WI38 (cell line): ENCODE measurements at regions not wholly inside any gene's neighbourhood (a gene's known extent, or its start where the extent isn't known, plus 50 kb on each side); places are given as distances from the start of the nearest gene placed in this dataset.

Experiments used
- H3K4me3 ChIP-seq: 2 replicates; pipeline ENCODE4 v1.5.1; 2011; ENCODE audit warnings: low read depth, mild to moderate bottlenecking, control low read depth, low read length
- TF ChIP-seq, protein P1 (sequence below): IDR thresholded peaks from 2 replicates; pipeline ENCODE4 v1.5.1; 2012; ENCODE audit warnings: low read depth, mild to moderate bottlenecking, control low read depth, low read length

DNA sequence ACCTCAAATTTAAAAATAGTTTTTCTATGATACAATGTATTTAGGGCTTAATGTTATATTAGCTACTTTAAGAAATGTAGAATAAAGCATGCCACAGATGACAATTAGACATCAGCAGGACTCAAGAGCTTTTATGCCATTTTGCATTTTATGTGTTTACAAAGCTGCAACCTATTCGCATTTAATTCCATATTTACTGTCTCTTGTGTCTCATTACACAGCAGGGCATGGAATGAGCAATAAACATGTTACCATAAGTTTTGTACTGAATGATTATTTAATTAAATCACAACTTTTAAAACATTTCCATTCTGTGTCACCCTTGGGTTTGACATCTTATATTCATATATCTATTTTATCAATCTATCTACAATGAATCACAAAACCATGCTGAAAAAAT lies 1756.9 kb downstream of the PCDH9 start:
- TF ChIP-seq, protein P1, sequence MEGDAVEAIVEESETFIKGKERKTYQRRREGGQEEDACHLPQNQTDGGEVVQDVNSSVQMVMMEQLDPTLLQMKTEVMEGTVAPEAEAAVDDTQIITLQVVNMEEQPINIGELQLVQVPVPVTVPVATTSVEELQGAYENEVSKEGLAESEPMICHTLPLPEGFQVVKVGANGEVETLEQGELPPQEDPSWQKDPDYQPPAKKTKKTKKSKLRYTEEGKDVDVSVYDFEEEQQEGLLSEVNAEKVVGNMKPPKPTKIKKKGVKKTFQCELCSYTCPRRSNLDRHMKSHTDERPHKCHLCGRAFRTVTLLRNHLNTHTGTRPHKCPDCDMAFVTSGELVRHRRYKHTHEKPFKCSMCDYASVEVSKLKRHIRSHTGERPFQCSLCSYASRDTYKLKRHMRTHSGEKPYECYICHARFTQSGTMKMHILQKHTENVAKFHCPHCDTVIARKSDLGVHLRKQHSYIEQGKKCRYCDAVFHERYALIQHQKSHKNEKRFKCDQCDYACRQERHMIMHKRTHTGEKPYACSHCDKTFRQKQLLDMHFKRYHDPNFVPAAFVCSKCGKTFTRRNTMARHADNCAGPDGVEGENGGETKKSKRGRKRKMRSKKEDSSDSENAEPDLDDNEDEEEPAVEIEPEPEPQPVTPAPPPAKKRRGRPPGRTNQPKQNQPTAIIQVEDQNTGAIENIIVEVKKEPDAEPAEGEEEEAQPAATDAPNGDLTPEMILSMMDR, result no peak
- no peak overlapping the region for H3K4me3 ChIP-seq

DNA sequence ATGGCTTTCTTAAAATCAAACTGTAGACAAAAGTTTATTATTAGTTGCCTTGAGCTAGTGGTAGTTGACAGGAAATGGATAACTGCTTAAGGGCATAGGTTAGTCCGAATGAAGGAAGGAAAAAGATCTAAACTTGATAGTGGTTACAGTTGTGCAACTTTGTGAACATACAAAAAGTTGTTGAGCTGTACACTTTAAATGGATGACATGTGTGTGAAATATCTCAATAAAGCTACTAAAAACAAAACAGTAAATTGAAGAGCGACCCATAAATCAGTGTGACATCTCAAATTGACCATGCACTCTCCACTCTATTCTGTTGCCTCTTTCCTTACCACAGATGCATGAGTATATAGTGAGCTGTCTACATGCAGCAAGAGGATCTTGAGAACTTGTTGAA lies 1757.8 kb downstream of the PCDH9 start:
- TF ChIP-seq, protein P1, result no peak
- H3K4me3 ChIP-seq, result no peak overlapping the region

DNA sequence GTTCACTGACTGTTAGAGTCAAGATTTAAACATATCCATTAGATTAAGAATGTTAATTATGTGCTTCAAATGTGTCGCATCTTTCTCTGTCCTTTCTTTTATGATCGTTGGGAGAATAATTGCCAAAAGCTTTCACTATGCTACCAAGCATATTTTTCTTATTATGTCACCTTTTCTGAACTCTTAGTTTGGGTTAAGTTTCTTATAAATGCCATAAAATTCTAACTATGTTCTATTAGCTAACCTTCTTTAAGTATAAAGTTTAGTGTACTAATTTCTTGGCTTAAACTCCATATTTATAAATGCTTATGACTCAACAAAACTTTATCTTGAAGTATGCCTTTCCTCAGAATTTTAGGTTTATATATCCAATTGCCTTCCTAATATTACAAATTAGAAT lies 1759.4 kb downstream of the PCDH9 start:
- TF ChIP-seq, protein P1, result no peak
- H3K4me3 ChIP-seq, result no peak overlapping the region

DNA sequence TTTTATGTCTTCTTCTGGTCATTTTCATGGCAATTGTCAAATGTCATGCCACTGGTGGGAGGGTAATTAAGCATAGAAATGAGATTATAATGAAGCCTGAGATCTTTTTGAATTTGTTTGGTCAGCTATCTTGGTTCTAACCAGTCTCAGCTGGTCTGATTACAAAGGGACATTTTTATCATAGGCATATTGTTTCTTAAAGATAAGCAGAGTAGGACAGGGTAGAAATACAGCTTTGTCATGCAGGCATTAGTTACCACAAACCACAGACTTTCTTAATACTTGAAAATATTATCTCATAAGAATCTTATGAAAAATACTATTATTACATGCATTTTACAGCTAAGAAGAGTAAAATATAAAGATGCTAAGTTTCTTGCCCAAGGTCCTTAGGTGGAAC lies 1761.5 kb downstream of the PCDH9 start:
- TF ChIP-seq, protein P1, result no peak
- no peak overlapping the region for H3K4me3 ChIP-seq

DNA sequence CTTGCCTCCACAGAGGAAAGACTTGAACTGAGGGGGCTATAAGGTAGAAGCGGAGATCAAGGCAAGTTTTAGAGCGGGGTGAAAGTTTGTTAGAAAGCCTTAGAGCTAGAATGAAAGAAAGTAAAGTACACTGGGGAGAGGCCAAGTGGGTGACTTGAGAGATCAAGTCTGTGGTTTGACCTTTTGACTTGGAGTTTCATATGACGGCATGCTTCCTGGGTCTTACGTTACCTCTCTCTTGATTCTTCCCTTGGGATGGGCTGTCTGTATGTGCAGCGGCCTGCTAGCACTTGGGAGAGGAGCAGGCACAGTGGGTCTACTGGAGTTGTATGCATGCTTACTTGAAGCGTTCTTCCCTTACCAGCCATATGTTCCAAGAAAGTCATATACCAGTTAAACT lies 1768.5 kb downstream of the PCDH9 start:
- TF ChIP-seq, protein P1, result no peak
- no peak overlapping the region for H3K4me3 ChIP-seq

DNA sequence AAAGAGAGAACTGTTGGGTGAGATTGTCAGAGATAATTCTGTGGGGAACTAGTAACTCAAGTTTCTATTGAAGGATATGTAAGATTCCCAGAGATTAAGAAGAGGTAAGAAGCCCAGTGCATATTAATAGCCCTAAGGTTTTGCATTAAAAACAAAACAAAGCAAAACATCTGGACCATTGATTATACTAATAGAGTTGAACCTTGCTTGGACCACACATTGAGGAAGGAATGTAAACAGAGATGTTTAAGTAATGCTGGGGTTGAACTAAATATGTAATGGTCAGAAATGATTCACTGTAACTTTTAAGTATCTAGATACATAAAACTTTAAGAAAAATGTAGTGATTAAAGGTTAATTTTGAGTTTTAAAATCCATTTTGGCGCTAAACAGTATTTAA lies 1770.0 kb downstream of the PCDH9 start:
- H3K4me3 ChIP-seq, result no peak overlapping the region
- TF ChIP-seq, protein P1, result no peak

DNA sequence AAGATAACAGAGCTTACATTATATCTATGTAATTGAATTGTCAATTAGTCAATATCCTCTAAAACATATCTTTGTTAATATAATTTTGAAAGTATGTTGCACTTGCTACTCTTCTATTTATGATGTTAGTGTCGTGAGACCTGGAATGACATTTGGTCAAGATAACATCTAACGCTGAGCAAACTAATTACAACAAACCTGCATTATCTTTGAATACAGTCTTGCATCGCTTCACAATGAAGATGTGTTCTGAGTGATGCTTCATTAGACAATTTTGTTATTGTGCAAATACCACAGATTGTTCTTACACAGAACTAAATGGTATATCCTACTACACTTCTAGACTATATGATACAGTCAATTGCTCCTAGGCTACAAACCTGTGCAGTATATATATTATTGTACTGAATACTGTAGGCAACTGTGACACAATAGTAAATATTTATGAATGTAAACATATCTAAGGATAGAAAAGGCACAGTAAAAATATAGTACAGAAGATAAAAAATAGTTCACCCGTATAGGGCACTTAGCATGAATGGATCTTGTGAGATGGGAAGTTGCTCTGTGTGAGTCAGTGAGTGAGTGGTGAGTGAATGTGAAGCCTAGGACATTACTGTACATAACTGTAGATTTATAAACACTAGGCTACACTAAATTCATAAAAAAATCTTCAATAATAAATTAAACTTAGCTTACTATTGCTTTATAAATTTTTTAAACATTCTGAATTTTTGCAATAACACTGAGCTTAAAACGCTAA lies 1773.8 kb downstream of the PCDH9 start:
- TF ChIP-seq, protein P1, result no peak
- no peak overlapping the region for H3K4me3 ChIP-seq
